ENCODE measurements at regions not wholly inside any gene's neighbourhood (a gene's known extent, or its start where the extent isn't known, plus 50 kb on each side); places are given as distances from the start of the nearest gene placed in this dataset.

DNA sequence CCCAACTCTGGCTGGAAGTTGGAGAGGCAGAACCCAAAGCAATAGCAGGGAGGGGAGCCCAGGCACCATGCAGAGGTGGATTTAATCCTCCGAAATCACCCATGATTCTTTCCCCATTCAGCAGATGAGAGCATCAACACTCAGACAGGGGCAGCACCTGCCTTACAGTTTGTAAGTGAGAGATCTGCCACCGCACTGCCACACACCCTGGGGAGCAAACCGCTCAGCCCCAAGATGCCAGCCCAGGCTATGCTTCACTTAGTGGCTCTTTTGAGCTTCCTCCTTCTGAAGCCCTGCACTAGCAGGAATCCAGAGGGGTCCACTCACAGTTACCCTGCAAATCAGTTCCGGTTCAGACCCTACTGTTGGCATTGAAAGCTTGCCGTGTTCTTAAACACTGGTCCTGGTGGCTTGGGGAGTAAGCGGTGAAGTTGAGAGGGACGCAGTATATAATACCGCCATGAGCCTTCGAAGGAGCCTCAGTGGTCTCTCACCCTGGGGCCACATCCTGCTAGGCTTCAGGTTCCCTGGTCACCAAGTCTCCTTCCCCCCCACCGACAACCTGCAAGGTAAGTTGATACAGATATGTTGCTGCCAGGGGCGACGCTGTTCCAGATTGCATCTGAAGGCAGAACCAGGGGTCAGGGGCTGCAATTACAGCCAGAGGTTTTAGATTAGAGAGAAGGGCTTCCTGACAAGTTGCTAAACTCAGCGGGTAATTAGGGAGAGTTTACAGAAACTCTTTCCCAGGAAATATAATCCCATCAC is 72.0 kb upstream of the CCND2 start:
- Histone ChIP-seq H3K27me3 (replicated peaks; ENCODE audit: control insufficient read depth, insufficient read depth, low read length) (no peaks in the 10 kb centered on the region), H3K4me3 (replicated peaks; ENCODE audit: low read depth, low read length) (no peak overlapping the region), H3K36me3 (ENCODE audit: control insufficient read depth, insufficient read depth, low read length) (no peaks in the 10 kb centered on the region)
- TF ChIP-seq, protein P1, sequence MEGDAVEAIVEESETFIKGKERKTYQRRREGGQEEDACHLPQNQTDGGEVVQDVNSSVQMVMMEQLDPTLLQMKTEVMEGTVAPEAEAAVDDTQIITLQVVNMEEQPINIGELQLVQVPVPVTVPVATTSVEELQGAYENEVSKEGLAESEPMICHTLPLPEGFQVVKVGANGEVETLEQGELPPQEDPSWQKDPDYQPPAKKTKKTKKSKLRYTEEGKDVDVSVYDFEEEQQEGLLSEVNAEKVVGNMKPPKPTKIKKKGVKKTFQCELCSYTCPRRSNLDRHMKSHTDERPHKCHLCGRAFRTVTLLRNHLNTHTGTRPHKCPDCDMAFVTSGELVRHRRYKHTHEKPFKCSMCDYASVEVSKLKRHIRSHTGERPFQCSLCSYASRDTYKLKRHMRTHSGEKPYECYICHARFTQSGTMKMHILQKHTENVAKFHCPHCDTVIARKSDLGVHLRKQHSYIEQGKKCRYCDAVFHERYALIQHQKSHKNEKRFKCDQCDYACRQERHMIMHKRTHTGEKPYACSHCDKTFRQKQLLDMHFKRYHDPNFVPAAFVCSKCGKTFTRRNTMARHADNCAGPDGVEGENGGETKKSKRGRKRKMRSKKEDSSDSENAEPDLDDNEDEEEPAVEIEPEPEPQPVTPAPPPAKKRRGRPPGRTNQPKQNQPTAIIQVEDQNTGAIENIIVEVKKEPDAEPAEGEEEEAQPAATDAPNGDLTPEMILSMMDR (IDR thresholded peaks at IDR 0.05; ENCODE audit: insufficient read depth, low read length, poor library complexity, severe bottlenecking), result no peak
- no peak for DNase-seq (ENCODE audit: extremely low read depth, insufficient read length)

DNA sequence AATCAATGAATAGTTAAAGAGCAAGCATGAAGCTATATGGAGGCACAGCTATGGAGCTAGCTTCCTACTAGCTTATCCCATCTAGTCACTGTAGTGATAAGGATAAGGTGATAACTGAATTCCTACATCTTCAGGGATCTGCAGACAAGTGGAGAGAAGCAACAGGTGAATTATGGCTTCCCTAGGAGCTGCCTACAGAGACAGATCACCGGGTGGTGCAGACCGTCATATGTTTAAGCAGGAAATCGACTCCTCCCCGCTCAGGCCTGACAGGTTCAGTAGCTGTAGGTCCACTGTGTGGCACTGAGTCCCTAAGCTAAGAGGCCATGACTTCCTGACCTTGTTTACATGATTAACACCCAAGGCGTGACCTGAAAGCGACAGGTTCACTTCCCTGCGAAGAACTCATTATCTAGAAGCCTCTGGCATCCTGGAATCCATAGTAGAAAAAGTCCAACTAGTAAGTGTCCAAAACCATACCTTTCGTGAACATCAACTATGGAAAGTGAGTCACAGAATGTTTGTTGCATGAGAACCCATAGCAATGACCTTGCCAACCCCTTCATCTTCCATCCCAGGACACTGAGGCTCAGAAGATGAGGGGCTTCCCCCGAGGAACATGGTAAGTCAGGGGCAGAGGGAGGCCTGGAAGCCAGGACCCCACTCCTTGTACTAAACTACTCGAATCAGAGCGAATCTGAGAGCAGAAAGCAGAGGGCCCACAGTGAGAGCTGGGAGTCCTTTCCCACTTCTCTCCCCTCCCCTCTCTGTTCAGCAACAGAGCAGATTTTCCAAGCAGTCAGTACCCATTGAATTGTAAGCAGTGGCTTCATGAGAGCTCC is 75.4 kb upstream of the CCND2 start:
- DNase-seq (ENCODE audit: extremely low read depth, insufficient read length), result no peak
- H3K36me3 ChIP-seq (ENCODE audit: control insufficient read depth, insufficient read depth, low read length), result no peaks in the 10 kb centered on the region
- no peak overlapping the region for H3K4me3 ChIP-seq (replicated peaks; ENCODE audit: low read depth, low read length)
- no peaks in the 10 kb centered on the region for H3K27me3 ChIP-seq (replicated peaks; ENCODE audit: control insufficient read depth, insufficient read depth, low read length)
- TF ChIP-seq, protein P1 (IDR thresholded peaks at IDR 0.05; ENCODE audit: insufficient read depth, low read length, poor library complexity, severe bottlenecking), result no peak

DNA sequence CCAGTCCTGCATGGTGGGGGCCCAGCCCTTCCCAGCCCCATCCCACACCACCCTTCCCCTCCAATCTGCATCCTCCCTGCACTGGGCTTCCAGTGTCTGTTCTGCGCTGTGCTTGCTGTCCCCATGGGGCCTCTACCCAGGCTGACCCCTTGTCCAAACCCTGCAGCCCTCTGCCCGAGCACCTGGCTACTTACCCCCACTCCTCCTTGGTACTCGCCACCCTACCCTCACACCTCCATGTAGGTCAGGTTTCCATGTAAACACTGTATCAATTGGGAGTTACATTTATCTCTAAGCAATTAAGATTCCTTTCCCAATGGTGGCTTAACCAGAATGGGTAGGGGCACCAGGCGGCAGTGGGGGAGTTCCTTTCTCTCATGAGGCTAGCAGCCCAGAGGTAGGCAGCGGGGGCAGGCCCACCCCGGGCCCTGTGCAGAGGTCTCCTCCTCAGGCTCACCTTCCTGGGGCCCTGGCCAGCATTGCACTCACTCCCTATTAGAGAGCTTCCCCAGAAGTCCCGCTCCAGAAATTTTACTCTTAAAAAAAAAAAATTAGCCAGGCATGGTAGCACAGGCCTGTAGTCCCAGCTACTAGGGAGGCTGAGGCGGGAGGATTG is 76.6 kb upstream of the CCND2 start:
- DNase-seq (ENCODE audit: extremely low read depth, insufficient read length), result no peak
- TF ChIP-seq, protein P1 (IDR thresholded peaks at IDR 0.05; ENCODE audit: insufficient read depth, low read length, poor library complexity, severe bottlenecking), result no peak
- Histone ChIP-seq H3K4me3 (replicated peaks; ENCODE audit: low read depth, low read length) (no peak overlapping the region), H3K36me3 (ENCODE audit: control insufficient read depth, insufficient read depth, low read length) (no peaks in the 10 kb centered on the region), H3K27me3 (replicated peaks; ENCODE audit: control insufficient read depth, insufficient read depth, low read length) (no peaks in the 10 kb centered on the region)

DNA sequence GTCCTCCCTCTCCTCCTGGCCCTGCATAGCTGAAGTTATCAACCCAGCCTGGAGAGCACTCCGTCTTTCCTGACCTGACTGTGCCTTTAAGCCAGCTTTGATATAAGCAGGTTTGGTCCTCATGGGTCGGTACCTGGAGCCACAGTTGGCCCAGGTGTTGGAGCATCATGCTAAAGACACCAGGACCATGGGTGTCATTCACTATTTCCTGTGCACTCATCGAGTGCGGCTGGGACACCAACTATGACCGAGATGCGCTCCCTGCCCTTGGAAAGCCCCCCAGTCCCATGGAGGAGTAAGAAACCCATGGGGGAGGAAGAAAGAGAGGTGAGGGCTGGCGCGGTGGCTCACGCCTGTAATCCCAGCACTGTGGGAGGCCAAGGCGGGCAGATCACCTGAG is 78.9 kb upstream of the CCND2 start:
- TF ChIP-seq, protein P1 (IDR thresholded peaks at IDR 0.05; ENCODE audit: insufficient read depth, low read length, poor library complexity, severe bottlenecking), result no peak
- no peaks in the 10 kb centered on the region for H3K27me3 ChIP-seq (replicated peaks; ENCODE audit: control insufficient read depth, insufficient read depth, low read length)
- no peak for DNase-seq (ENCODE audit: extremely low read depth, insufficient read length)
- no peaks in the 10 kb centered on the region for H3K36me3 ChIP-seq (ENCODE audit: control insufficient read depth, insufficient read depth, low read length)
- no peak overlapping the region for H3K4me3 ChIP-seq (replicated peaks; ENCODE audit: low read depth, low read length)

DNA sequence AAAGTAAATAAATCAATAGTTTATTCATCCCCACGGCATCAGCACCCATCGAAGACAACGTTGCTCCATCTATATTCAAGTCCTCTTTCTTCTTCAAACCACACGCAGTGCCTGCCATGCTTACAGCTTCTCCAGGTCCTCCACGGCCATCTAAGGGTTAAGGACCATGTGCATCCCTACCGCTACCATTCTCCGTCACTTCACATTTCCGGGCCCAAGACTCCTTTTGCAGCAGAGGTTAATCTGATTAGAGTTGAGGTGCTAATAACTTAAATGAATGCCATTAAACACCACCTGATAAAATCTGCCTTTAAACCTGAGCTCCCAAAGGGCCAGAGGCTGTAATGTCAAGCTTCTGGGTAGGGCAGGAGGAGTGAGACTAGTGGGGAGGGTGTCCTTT is 79.7 kb upstream of the CCND2 start:
- Histone ChIP-seq H3K27me3 (replicated peaks; ENCODE audit: control insufficient read depth, insufficient read depth, low read length) (no peaks in the 10 kb centered on the region), H3K36me3 (ENCODE audit: control insufficient read depth, insufficient read depth, low read length) (no peaks in the 10 kb centered on the region), H3K4me3 (replicated peaks; ENCODE audit: low read depth, low read length) (no peak overlapping the region)
- TF ChIP-seq, protein P1 (IDR thresholded peaks at IDR 0.05; ENCODE audit: insufficient read depth, low read length, poor library complexity, severe bottlenecking), result no peak
- no peak for DNase-seq (ENCODE audit: extremely low read depth, insufficient read length)

Measured in GM06990 (cell line).